ENCODE measurements at regions not wholly inside any gene's neighbourhood (a gene's known extent, or its start where the extent isn't known, plus 50 kb on each side); places are given as distances from the start of the nearest gene placed in this dataset.

DNA sequence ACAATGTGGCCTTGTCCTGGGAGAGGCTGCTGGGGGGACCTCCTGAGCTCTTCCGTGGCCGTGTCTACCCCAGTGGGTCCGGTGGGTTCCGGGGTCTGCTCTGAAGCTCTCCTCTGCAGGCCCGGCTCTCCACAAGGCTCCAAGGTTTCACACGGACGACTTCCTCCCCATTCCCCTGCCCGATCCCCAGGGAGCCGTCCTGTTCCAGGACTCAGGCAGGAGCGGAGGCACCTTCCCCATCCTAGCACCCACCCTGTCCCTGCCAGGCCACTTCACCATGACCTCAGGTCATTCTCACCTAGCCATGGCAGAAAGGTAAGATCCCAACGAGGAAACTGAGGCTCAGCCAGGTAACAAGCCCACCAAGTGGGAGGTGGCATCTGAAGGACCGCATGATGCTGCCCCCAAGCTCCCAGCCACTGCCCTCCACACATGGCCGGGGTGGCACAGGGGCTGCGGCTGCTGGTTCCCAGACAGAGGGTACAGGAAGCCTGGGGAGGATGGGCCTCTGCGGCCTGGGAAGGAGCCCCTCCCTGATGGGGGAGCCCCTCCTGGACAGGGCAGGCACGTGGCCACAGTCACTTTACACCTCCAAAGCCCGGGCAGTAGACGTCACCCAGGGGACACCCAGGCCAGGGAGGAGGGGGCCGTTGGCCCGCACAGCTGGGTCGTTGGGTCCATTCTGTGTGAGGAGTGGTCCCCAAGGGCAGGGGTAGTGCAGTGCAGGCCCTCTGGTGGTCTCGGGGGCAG, 274.0 kb downstream of the NDUFA10 start:
- Histone ChIP-seq H3K27me3 (replicated peaks; ENCODE audit: insufficient read depth) (no peaks in the 10 kb centered on the region), H3K27ac (no peak overlapping the region), H3K36me3 (no peaks in the 10 kb centered on the region), H3K4me3 (no peak overlapping the region), H3K4me1 (replicated peaks) (no peaks in the 10 kb centered on the region), H3K9me3 (no peaks in the 10 kb centered on the region)
- intact Hi-C loops (cut with DNase I): no loop called here
- no peak for DNase-seq (ENCODE audit: low spot score)
- no peak for TF ChIP-seq POLR2AphosphoS5 (IDR thresholded peaks at IDR 0.05)
- 88% methylated on average over 22 of the region's 22 CpGs for WGBS

DNA sequence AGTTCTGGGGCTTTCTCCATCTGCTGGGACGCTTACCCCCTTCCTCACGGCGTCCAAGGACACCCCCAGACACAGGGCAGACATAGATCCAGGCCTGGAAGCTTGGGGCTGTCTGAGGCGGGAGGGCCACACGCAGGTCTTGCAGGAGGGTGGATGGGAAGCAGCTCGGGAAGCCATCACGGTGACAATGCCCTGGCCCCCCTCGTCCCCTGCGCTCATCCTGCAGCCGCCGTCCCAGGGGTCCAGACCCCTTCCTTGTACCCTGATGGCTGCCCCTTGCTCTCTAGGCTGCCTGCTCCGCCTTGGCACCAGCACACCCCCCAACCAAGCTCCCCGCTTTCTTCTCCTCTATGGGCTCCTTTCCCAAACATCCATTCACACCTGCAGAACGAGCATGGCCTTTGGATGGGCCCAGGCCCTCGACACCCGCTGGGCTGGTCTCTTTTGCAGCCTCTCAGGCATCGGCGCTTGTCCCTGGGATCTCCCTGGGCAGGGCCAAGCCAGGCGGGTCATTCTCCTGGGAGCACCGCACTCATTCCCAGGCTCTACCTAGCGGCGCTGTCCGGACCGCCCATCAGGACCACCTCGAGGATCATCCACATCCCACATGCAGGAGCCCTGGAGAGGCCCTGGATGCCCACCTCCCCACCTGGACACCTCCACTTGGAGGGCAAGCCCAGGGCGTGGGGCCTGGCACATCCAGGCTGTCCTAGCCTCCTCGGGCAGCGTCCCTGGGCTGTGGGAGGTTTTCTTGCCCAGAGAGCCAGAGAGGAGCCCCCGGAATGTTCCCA, 274.9 kb downstream of the NDUFA10 start:
- TF ChIP-seq POLR2AphosphoS5 (IDR thresholded peaks at IDR 0.05): no peak
- TF ChIP-seq POLR2A (IDR thresholded peaks at IDR 0.05): no peak
- TF ChIP-seq, protein P1, sequence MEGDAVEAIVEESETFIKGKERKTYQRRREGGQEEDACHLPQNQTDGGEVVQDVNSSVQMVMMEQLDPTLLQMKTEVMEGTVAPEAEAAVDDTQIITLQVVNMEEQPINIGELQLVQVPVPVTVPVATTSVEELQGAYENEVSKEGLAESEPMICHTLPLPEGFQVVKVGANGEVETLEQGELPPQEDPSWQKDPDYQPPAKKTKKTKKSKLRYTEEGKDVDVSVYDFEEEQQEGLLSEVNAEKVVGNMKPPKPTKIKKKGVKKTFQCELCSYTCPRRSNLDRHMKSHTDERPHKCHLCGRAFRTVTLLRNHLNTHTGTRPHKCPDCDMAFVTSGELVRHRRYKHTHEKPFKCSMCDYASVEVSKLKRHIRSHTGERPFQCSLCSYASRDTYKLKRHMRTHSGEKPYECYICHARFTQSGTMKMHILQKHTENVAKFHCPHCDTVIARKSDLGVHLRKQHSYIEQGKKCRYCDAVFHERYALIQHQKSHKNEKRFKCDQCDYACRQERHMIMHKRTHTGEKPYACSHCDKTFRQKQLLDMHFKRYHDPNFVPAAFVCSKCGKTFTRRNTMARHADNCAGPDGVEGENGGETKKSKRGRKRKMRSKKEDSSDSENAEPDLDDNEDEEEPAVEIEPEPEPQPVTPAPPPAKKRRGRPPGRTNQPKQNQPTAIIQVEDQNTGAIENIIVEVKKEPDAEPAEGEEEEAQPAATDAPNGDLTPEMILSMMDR (IDR thresholded peaks at IDR 0.05): no peak
- DNase-seq (ENCODE audit: low spot score): no peak
- Histone ChIP-seq H3K27ac (no peak overlapping the region), H3K9me3 (no peaks in the 10 kb centered on the region), H3K27me3 (replicated peaks; ENCODE audit: insufficient read depth) (no peaks in the 10 kb centered on the region), H3K4me1 (replicated peaks) (no peaks in the 10 kb centered on the region), H3K4me3 (no peak overlapping the region), H3K36me3 (no peaks in the 10 kb centered on the region)
- intact Hi-C loops (cut with DNase I): no loop called here
- 92% methylated on average over 29 of the region's 29 CpGs for whole genome bisulfite sequencing

DNA sequence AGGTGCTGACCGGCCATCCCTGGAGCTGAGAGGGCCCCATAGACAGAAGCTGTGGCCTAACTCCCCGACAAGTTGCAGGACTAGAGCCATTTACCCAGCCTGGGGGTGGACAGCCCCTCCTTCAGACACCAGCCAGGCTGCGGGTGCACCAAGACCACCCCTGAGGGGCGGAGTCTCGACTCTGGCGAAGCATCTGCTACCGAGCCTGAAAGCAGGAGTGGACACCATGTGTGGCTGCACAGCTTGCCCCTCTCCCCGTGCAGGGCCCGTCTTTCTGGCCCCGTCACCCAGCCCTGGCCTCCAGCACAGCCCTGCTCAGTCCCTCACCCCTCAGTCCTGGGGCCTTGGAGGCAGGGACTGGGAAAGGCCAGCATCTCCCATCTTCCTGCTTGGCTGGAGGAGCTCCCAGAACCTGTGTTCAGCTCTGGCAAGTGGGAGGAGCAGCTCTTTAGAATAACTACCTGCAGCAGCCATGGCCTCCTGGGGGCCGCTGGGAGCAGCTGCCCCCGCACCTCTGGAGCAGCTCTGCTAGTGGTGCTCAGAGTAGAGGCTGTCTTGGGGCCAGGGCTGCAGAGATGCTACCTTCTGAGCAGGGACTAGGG, 275.8 kb downstream of the NDUFA10 start:
- no peak for TF ChIP-seq POLR2AphosphoS5 (IDR thresholded peaks at IDR 0.05)
- TF ChIP-seq, protein P1 (IDR thresholded peaks at IDR 0.05): no peak
- no peak for TF ChIP-seq POLR2A (IDR thresholded peaks at IDR 0.05)
- no peak for DNase-seq (ENCODE audit: low spot score)
- Histone ChIP-seq H3K27ac (no peak overlapping the region), H3K36me3 (no peaks in the 10 kb centered on the region), H3K27me3 (replicated peaks; ENCODE audit: insufficient read depth) (no peaks in the 10 kb centered on the region), H3K4me3 (no peak overlapping the region), H3K4me1 (replicated peaks) (no peaks in the 10 kb centered on the region), H3K9me3 (no peaks in the 10 kb centered on the region)
- intact Hi-C loops (cut with DNase I): no loop called here
- WGBS: 88% methylated on average over 12 of the region's 12 CpGs

DNA sequence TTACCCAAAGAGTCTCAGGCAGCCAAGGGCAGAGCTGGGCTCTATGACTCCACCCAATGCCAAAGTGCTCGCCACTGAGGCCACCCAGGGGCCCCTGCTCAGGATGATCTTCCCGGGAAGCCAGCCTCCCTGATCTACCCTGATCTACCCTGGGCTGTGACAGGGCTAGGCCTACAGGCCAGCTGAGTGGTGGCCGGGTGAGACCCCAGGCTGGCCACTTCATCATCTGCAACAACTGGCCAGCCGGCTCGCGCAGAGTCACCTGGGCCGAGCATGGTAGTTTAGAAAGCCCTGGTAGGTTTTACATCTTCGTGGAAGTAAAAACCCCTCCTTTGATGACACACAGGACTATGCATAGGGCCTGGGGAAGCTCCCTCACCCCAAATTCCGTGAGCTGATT, 276.3 kb downstream of the NDUFA10 start:
- H3K4me1 ChIP-seq (replicated peaks): no peaks in the 10 kb centered on the region
- intact Hi-C loops (cut with DNase I): no loop called here
- WGBS: 91% methylated on average over 9 of the region's 9 CpGs

DNA sequence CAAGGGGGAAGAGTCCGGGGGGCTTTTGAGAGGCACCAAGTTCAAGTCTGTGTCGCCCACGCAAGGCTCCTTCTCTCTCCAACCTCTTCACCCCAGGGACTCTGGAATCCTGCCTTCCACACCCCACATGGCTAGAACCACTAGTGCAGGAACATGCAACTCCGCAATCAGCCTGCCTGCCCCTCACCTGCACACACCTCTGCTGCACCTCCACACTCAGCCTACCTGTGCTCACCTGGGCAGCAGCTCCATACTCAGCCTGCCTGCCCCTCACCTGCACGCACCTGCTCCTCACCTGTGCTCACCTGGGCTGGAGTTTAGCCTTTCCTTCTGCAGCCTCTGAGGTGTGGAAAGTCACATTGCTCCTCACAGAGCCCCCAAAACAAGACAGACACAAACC, 277.4 kb downstream of the NDUFA10 start:
- Histone ChIP-seq H3K36me3 (no peaks in the 10 kb centered on the region), H3K9me3 (no peaks in the 10 kb centered on the region), H3K4me1 (replicated peaks) (no peaks in the 10 kb centered on the region), H3K27me3 (replicated peaks; ENCODE audit: insufficient read depth) (no peaks in the 10 kb centered on the region), H3K27ac (no peak overlapping the region), H3K4me3 (no peak overlapping the region)
- TF ChIP-seq POLR2A (IDR thresholded peaks at IDR 0.05) (no peak), POLR2AphosphoS5 (IDR thresholded peaks at IDR 0.05) (no peak)
- TF ChIP-seq, protein P1 (IDR thresholded peaks at IDR 0.05): no peak
- WGBS: 92% methylated on average over 5 of the region's 5 CpGs
- DNase-seq (ENCODE audit: low spot score): no peak
- intact Hi-C loops (cut with DNase I): no loop called here

More for the DNA sequence above, 276.3 kb downstream of the NDUFA10 start:
- no peaks in the 10 kb centered on the region for H3K9me3 ChIP-seq
- H3K36me3 ChIP-seq: no peaks in the 10 kb centered on the region
- H3K27me3 ChIP-seq (replicated peaks; ENCODE audit: insufficient read depth): no peaks in the 10 kb centered on the region
- no peak overlapping the region for H3K27ac ChIP-seq
- H3K4me3 ChIP-seq: no peak overlapping the region
- no peak for DNase-seq (ENCODE audit: low spot score)
- TF ChIP-seq POLR2A (IDR thresholded peaks at IDR 0.05) (no peak), POLR2AphosphoS5 (IDR thresholded peaks at IDR 0.05) (no peak)
- TF ChIP-seq, protein P1 (IDR thresholded peaks at IDR 0.05): no peak
